ENCODE measurements at regions not wholly inside any gene's neighbourhood (a gene's known extent, or its start where the extent isn't known, plus 50 kb on each side); places are given as distances from the start of the nearest gene placed in this dataset.

DNA sequence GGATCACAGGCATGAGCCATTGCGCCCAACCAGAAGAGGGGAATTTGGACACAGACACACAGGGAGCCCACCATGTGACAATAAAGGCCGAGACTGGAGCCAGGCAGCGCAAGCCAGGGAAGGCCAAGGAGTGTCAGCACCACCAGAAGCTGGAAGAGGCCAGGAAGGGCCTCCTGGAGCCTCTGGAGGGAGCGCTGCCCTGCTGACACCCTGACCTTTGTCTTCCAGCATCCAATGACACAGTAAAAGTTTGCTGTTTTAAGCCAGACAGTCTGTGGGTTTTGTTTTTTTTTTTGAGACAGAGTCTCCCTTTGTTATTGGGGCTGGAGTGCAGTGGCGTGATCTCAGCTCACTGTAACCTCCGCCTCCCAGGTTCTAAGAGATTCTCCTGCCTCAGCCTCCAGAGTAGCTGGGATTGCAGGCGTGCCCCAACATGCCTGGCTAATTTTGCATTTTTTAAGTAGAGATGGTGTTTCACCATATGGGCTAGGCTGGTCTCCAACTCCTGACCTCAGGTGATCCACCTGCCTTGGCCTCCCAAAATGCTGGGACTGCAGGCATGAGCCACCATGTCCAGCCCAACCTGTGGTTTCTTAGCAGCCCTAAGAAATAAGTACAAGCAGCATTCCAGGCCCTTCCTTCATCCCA lies 215.8 kb downstream of the CTTN start:
- no peak for DNase-seq

DNA sequence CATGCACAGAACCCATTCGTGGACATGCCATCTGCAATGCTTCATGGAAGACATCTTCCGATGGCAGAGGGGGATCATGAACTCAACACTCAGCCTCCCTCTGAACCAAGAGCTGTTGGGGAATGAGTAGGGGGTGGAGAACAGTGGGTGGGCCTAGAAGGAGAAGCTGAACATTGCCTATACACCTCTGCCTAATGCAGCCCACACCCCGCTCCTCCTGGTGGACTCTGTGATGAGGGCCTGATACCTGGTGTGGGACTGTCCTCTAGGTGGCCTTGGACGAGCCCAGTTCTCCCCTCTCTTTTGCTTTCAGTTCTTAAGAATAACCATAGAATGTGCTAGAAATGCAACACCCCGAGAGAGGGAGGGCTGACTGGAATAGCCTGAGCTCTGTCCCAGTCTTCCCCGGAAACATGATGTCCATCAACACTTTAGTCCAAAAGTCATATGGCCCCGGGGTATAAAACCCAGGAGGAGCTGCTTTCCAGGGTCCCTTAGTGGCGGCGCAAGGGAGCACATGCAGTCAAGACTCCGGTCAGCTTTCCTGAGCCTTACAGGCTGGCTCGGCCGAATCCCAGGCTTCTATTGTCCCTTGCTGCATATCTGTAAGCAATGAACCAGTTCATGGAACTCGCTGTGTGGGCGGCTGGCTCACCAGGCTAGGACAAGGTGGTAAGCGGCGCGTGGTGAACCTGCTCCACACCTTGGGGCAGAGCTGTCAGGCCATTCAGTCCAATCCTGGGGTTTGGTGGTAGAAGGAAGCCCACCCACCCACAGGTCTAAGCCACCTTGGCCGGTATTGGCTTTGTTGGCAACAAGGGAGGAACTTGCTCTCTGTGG lies 216.9 kb downstream of the CTTN start:
- no peak for DNase-seq

DNA sequence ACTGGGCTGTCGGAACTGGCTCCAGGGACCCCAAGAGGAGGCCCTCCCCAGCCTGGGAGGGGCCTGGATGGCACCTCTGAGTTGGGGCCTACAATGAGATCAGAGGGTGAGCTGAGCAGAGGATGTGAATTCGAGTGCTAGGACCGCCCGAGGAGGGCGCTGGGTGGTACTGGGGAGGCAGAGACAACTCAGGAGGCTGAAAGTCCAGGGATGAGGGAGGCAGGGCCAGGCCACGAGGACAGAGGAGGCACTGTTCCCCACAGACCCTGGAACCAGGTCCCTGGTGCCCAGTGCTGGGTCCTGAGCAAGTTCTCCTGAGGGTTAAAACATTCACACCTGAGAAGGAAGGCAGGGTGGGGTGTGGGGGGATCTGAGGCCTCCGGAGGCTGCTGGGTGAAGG lies 218.0 kb downstream of the CTTN start:
- no peak for DNase-seq

DNA sequence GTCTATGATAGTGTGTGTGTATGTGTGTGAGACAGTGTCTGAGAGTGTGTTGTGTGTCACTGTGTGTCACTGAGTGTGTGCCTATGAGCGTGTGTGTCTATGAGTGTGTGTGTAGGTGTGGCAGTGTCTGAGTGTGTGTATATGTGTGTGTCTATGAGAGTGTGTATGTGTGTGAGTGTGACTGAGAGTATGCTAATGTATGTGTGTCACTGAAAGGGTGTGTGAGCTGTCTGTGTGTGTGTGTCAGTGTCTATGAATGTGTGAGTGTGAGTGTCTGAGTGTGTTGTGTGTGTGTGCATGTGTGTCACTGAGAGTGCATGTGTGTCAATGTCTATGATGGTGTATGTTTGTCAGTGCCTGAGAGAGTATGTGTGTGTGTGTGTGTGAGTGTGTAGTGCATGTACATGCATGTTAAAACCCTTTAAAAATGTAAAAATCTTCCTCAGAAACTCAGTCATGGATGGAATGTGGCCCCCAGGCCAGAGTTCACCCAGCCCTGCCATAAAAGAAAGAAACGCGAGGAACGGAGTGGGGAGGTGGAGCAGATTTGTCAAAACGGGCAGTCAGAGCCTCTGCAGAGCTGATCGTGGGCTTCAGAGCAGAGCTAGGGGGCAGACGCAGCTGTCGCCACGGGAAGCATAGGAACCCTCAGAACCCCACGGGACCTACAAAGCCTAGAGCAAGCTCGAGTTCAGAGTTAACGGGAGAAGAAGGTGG lies 218.8 kb downstream of the CTTN start:
- no peak for DNase-seq

DNA sequence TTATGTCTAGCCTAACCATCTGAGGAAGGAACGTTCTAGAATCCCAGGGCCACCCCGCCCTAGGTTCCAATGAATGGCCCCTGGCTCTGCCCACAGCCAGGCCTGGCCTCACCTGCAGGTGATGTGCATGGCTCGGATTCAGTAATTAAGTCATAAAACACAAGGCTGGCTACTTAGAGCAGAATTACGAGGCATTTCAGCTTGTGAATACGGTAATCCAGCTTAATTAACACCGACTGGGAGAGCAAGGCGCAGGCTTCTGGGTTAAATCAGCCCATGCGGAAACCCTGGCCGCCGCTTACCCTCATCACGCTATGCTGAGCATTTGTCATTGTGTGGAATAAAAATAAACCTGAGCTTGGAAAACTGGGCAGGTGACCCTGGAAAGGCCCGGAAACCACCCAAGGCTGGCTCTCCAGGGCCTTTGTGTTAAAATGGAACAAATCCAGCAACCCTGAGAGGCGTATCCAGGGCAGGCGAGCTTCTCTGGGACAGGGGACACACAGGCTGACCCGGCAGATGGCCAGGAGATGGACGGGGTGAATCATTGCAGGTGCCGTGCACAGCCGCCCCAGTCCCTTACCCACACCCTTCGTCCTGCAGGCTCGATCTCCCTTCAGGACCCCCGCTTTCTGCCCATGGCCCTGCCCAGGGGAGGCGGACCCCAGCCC lies 220.2 kb downstream of the CTTN start:
- no peak for DNase-seq

DNA sequence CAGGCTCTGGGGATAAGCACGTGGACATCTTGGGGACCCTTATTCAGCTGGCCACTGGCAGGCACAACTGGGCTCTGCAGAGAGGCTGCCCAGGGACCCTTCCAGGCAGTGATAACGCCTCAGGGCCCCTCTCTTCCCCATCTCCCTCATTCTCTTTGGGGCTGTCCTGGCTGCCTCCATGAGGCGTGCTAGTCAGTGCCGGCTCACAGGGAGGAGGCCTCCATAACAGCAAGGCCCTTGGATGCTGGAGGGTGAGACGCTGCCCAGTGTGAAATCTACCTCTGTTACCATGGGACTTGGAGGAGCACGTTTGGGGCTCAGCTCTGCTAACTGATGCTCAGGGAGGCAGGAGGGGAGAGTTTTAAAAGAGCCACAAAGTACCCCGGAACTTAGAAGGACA lies 221.3 kb downstream of the CTTN start:
- no peak for DNase-seq

DNA sequence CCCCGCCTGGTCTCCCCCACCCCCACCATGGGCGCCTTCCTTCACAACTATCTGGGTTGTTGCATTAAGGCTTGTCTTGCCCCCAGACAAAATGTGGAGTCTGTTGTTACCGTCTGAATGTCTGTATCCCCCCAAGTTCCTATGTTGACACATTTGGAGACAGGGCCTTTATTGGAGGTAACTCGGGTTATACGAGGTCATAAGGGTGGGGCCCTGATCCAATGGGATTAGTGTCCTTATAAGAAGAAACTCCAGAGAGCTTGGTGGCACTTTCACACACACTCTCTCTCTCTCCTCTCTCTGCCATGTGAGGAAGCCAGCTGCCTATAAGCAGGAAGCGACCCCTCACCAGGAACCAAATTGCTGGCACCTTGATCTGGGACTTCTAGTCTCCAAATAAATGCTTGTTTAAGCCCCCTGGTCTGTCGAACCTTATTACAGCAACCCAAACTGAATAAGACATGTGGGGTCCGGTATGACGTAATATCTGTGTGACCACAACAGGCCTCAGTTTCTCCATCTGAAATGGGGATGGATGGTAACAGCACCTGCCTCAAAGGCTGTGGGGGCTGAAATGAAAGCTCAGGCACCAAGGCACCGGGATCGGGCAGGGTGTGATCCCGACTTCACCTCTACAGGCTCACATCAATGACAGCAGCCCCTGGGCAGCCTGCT lies 222.3 kb downstream of the CTTN start:
- DNase-seq = no peak

DNA sequence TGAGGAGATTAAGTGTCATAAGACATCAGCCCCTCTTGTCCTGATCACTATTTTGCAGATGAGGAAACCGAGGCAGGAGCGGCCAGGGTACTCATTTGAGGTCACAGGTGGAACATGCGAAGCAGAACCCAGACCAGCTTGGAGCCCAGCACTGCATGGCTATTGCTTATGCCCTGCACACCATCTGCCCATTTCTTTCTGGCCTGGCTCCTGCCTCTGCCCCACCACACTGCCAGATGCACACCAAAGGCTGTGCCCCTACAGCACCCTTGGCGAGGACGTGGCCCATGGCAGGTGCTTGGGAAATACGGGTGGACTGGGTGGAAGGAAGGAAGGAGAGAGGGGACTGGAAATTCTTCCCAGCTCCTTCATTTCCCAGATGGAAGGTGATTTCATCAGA lies 222.9 kb downstream of the CTTN start:
- no peak for DNase-seq

DNA sequence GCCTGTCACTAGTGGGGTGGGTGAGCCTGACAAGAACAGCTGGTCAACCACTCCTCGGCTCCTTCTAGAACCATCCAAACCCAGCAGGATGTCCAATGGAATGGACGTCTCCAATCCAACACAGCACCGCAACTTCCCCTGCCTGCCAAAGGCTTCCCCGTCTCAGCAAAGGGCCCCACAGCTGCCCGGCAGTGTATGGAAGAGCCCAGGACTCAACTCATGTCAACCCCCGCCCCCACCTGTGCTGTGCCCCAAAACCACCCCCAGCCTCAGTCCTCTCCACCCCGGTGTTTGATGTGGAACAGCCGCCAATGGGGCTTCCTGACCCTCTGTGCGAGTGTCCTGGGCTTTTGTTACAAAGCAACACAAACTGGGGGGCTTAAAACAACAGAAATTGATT lies 223.8 kb downstream of the CTTN start:
- no peak for DNase-seq

DNA sequence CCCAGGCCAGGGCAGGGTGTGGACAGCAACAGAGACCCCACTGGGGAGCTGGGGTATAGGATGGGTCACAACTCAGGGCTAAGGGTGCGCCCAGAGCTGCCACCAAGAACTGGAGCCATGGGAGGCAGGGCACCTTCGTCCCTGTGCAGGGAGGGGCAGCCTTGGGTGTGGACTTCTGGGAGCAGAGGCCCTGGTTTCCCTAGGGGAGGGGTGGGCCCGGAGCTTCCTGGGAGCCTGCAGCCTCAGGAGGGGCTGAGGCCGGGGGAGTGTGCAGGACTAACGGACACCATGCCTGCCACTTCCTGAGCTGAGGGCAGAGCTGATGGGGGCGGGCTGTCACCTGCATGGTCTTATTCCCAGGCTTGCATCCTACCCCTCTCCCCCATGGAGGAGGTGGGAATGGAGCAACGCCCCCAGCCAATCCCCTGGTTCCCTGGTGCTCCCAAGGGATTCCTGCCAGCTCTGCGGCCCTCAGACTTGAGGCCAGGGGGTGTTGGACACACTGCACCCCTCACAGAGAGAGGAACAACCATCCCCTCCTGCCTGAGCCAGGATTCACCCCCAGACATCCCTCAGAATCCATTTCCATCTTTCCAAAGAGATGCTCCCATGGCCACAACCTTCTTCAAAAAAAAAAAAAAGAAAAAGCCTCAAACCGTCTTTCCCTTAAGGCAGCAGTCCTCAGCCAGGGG lies 225.7 kb downstream of the CTTN start:
- DNase-seq = no peak

DNA sequence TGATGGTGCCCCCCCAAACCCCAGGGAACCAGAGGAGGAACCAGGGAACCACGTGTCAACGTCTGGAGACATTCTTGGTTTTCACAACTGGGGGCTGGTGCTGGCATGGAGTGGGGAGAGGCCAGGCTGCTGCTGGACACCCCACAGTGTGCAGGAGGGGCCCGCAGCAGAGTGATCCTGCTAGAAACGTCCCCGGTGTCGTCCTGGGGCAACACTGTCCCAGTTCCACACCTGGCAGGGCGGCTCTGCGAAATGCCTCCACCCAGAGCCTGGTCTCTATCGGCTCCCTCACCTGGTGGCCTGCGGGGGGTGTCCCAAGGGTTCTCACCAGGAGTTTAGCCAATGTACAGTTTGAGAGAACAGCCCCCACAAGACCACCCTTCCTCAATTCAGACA lies 226.3 kb downstream of the CTTN start:
- no peak for DNase-seq

DNA sequence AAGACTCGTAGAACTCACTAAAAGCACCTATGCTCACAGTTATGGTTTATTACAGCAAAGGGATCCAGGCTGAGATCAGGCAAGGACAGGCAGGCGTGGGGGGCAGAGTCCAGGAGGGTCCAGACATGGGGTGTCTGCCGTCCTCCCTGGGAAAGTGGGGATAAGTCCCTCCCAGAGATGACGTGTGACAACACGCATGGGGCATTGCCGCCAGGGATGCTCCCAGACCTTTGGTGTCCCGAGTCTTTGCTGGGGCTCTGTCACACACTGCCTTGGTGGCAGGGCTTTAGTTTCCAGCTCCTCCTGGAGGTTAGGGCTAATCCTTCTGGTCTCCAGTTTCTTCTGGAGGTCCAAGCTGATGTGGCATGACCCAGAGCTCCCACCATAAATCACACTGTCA lies 226.7 kb downstream of the CTTN start:
- DNase-seq = no peak

DNA sequence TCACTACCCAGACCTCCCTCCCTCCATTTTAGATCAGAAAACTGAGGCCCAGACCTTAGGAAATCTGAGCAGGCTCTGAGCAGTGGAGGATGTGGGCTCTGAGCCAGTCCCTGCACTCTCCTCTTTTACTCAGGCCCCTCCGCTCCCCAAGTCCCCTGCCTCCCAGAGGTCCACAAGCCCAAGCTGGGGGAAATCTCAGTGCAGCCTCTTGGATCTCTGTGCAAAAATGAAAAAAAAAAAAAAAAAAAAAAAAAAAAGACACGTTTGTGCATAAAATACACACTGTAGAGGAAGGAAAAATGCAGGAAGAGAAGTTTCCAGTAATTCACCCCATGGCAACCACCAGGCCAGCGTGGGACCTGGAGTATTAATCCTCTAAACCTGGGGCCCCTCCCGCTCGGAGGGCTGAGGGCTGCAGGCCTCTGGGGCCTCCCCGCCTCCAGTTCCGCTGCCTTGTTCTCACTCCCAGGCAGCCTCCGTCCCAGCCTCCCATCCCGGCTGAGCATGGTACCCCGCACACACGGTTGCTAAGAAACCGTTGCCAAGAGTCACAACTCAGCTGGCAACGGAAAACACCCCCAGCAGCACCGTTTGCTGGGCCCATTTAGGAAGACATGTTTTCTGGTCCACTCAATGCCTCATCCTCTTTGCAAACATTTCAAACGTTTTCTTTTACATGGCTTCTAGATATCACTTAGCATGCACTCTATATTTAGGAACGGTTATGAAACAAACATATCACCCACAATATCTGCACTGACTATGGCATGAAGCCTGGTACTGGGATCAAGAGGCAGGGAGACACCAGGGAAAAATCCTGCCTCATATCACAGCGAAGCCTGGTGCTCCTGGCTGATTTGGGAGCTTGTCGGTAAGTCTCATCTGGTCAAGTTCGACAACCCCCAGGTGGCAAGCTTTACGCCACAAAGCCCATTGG lies 227.5 kb downstream of the CTTN start:
- peak; percentile 73 for DNase-seq

DNA sequence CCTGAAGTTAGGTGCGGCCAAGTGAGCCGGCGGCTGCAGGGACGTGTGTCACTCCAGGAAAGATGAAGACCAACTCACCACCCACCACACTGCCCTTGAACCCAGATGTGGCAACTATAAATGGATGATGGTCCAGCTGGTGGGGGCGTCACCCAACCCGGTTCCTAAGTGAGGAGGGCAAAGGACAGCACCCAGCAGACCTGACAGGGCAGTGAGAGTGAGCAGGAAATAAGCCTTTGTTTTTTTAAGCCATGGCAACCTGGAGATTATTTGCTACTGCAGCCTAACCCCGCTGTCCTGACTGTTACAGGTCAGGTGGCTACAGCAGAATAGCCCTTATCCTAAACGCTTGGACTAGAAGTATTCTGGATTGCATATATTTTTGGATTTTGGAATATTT lies 228.9 kb downstream of the CTTN start:
- no peak for DNase-seq

DNA sequence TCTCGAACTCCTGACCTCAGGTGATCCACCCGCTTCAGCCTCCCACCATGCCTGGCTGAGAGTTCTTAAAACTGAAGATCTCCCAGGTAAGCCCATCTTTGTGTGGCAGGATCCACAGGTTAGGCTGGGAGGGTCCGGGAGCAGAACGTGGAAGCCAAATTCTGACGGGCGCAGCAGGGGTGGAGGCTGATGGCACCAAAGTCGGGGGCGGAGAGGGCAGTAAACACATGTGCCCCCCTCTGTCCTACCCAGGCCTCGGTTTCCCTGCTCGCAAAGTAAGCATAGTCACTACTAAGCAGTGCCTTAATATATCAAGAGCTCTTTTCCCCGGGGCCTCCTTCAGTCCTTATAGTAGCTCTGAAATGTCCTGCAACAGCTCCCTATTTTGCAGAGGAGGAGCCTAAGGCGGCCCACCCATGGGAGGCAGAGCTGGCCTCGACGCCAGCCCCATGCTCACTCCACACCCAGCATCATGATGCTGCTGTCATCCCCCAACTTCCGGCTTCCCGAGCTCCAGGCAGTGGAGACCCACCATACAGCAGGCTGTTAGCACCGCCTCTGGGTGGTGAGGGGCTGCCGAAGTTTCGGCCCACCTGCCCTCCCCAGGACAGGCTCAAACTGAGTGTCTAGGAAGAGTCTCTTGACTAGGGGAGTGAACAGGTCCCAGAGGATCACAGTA lies 230.0 kb downstream of the CTTN start:
- no peak for DNase-seq

DNA sequence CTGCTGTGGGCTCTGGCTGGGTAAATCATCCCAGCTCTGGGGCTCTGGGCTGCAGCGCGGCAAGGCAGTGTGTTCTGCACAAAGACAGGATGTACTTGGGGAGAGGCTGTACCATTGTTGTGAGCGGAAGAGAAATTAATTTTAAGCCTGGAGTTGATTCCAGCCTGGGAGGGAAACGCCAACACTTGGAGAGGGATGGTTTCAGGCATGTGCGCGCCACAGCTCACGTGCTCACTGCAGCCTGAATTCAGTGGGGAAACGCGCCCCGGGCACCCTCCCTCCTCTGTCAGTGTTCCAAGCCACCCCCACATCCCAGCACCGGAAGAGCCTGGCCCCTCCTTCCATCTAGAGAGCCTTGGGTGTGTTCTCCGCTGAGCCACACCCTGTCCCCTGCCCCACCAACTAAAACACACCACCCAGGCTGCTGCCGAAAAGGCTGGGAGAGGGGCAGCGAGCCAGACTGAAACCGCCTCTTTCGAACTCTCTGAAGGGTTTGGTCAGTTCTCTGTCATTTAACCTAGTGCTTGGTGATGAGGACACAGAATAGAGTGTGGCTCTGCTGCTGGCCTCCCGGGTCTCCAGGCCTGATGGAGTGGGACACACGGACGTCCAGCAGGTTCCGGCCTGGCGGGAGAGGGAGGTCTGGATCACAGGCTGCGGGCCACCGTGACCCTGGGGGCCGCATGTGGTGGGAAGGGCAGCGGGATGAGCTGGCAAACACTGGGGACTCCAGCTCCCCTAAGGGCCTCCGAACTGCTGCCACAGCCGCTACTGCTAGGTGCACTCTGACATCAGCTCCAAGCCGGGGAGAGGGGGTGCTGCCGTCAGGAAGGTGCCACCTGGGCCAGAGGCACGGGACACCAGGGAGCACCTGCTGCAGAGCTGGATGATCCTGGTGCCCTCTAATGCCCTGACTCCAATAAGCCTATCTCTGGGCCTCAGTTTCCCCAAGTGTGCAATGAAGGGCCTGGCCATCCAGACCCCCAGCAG lies 230.8 kb downstream of the CTTN start:
- DNase-seq = no peak

DNA sequence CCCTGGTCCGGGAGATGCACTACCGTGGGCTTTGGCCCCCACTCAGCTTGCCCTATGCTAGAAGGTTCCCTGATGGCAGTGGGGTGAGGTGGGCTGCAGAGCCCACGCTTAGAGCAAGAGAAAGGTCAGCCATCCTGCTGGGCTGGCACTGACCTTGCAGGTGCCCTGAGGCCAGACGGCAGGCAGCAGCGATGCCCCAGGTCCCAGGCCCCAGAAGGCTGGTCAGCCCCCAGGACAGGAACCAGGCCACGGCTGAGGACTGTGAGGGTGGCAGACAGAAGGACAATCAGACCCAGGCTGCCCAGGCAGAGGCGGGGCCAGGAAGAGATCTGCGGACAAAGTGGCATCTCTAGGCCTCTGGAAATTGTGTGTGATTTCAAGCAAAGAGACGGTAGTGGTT lies 231.7 kb downstream of the CTTN start:
- no peak for DNase-seq

DNA sequence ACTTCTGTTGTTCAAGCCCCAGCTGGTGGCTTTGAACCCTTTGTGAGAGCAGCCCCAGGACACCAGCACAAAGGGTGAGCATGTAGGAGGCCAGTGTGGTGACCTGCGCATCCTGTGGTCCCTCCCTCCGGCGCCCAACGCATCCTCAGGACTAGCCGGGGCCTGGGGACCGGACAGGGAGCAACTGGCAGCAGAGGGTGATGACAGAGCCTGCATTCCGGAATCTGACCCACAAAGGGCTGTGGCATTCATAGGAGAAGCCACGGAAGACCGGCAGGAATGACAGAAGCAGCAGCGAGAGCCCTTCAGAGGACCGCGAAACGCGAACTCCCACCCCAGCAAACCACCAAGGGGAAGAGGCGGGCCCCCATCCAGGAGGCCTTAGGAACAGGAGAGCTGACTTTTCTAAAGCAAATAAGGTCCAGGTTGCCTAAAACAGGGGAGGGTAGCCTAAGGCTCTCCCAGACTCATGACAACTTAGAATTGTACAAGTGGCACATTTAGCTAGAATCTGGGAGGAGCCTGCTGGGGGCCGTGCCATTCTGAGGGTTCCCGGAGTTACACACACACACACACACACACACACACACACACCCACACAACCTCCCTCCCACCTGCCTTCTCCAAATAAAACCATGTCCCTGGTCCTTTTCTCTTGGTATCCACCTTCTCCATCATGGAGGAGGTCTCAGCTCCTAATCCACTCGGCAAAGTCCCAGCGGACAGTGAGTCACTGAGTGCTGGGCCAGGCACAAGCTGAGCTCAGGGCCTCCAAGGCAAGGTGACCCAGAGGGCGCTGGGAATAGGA lies 232.7 kb downstream of the CTTN start:
- no peak for DNase-seq
